Inflammatory macrophage treated with lipopolysaccharide for 1 hour (primary cell): ENCODE measurements at regions not wholly inside any gene's neighbourhood (a gene's known extent, or its start where the extent isn't known, plus 50 kb on each side); places are given as distances from the start of the nearest gene placed in this dataset.

Experiments used
- DNase-seq, 2 donors: peaks; one replicate each; pipeline ENCODE4 v3.0.0-alpha.2; 2020 to 2022

DNA sequence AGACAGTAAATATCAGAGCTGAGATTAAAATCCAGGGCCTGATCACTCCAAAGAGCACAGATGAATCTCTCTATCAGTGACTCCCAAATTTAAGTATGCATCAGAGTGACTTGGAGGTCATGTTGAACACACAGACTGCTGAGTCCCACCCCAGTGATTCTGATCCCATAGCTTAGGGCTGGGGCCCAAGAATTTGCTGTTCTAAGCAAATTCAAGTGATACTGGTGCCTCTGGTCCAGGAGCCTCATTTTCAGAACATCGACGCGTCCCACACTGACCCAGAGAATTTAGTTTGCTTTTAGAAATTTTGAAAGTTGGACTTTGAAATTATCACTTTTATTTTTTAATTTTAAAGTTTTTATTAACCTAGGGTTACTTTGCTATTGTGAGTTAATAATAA lies 72.7 kb upstream of the NETO1 start:
- no peak for DNase-seq

DNA sequence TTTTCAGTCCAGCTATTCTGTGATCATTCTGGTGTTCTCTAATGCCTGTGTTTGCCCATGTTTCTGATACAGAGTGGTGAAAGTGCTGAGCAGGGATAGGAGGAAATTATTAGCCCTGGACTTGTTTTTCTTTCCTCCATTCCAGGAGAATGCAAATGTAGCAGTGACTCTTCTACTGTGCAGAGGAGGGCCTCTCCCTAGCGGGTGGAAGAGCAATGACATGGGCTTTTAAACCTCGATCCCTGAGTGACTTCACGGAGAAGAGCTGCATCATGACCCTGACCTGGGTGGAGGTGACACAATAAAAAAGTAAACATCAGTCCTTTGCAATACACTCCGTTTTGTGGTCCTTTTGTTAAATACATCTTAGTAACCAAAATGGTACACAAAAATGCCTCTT lies 68.0 kb upstream of the NETO1 start:
- DNase-seq = no peak

DNA sequence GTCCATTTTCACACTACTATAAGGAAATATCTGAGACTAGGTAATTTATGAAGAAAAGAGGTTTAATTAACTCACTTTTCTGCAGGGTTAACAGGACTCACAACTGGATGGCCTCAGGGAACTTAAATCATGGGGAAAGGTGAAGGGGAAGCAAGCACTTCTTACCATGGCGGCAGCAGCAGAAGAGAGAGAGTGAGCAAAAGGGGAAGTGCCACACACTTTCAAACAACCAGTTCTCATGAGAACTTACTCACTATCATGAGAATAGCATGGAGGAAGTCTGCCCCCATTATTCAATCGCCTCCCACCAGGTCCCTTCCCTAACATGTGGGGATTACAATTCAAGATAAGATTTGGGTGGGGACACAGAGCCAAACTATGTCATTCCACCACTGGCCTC lies 55.1 kb upstream of the NETO1 start:
- no peak for DNase-seq
